Stimulated activated effector memory CD8-positive, alpha-beta T cell treated with anti-CD3 and anti-CD28 coated beads, Interleukin-12 subunit alpha, Interleukin-12 subunit beta, amount 100 ng/mL, for 72 hours (primary cell): ENCODE measurements at regions not wholly inside any gene's neighbourhood (a gene's known extent, or its start where the extent isn't known, plus 50 kb on each side); places are given as distances from the start of the nearest gene placed in this dataset.
"Not testable (repeated sequence)": the region's sequence is repeated elsewhere in the genome, so short reads cannot be mapped to it uniquely, and the experiment has no call there.

Source experiments
- ATAC-seq: fragments of 150-1000 bp; cut with Tn5 transposase; 2 replicates; pipeline ENCODE4 v1.10.0; 2021
- DNase-seq, 2 donors: peaks; one replicate each; pipeline ENCODE4 v3.0.0; 2021 to 2022; ENCODE audit warnings: low spot score in 2 of 2
- H3K27ac Mint-ChIP-seq: one replicate; pipeline ENCODE4 v1.8.0; 2022; ENCODE audit warnings: mild to moderate bottlenecking, mixed read lengths
- H3K36me3 Mint-ChIP-seq: one replicate; pipeline ENCODE4 v1.8.0; 2022; ENCODE audit warnings: mild to moderate bottlenecking, mixed read lengths
- H3K4me1 Mint-ChIP-seq: one replicate; pipeline ENCODE4 v1.8.0; 2022; ENCODE audit warnings: mixed read lengths
- H3K4me3 Mint-ChIP-seq: one replicate; pipeline ENCODE4 v1.8.0; 2022; ENCODE audit warnings: mild to moderate bottlenecking, mixed read lengths
- H3K9me3 Mint-ChIP-seq: one replicate; pipeline ENCODE4 v1.8.0; 2022; ENCODE audit warnings: mixed read lengths

- no peaks in the 10 kb centered on the region for H3K9me3 Mint-ChIP-seq
- DNase-seq (no peak), ATAC-seq (peak; percentile 34)
- H3K27ac Mint-ChIP-seq: no peak overlapping the region
- no peaks in the 10 kb centered on the region for H3K4me1 Mint-ChIP-seq
- H3K4me3 Mint-ChIP-seq: no peak overlapping the region
- H3K36me3 Mint-ChIP-seq: no peaks in the 10 kb centered on the region
Measured at GRCh38 chr15:20280933-20281463, 260.6 kb downstream of the GOLGA6L6 start.

GRCh38 chr15:20280141-20280932, 261.3 kb downstream of the GOLGA6L6 start:
- peak; percentile 29 for ATAC-seq
- not testable (repeated sequence) for H3K36me3 Mint-ChIP-seq, H3K27ac Mint-ChIP-seq, H3K9me3 Mint-ChIP-seq, DNase-seq, H3K4me3 Mint-ChIP-seq, H3K4me1 Mint-ChIP-seq

- H3K4me1 Mint-ChIP-seq, H3K36me3 Mint-ChIP-seq, ATAC-seq, H3K4me3 Mint-ChIP-seq, H3K27ac Mint-ChIP-seq, DNase-seq, H3K9me3 Mint-ChIP-seq: not testable (repeated sequence)
Measured at GRCh38 chr15:20279056-20279455, 262.5 kb downstream of the GOLGA6L6 start.

- H3K4me3 Mint-ChIP-seq, H3K4me1 Mint-ChIP-seq, ATAC-seq, H3K9me3 Mint-ChIP-seq, DNase-seq, H3K36me3 Mint-ChIP-seq, H3K27ac Mint-ChIP-seq: not testable (repeated sequence)
Measured at GRCh38 chr15:20278376-20278775, 263.2 kb downstream of the GOLGA6L6 start.

GRCh38 chr15:20277451-20277850, 264.1 kb downstream of the GOLGA6L6 start:
- H3K27ac Mint-ChIP-seq, H3K4me1 Mint-ChIP-seq, H3K36me3 Mint-ChIP-seq, H3K9me3 Mint-ChIP-seq, ATAC-seq, DNase-seq, H3K4me3 Mint-ChIP-seq: not testable (repeated sequence)

- ATAC-seq: peak; percentile 4
- not testable (repeated sequence) for DNase-seq
Measured at GRCh38 chr15:20276312-20277114, 265.1 kb downstream of the GOLGA6L6 start.

GRCh38 chr15:20275373-20275967, 266.1 kb downstream of the GOLGA6L6 start:
- not testable (repeated sequence) for H3K36me3 Mint-ChIP-seq, H3K4me1 Mint-ChIP-seq, H3K27ac Mint-ChIP-seq, DNase-seq, H3K9me3 Mint-ChIP-seq, ATAC-seq, H3K4me3 Mint-ChIP-seq

More at GRCh38 chr15:20276312-20277114, 265.1 kb downstream of the GOLGA6L6 start:
- not testable (repeated sequence) for H3K4me3 Mint-ChIP-seq, H3K36me3 Mint-ChIP-seq, H3K9me3 Mint-ChIP-seq, H3K27ac Mint-ChIP-seq, H3K4me1 Mint-ChIP-seq

GRCh38 chr15:20272422-20273184, 269.0 kb downstream of the GOLGA6L6 start:
- no peaks in the 10 kb centered on the region for H3K9me3 Mint-ChIP-seq
- H3K27ac Mint-ChIP-seq: no peak overlapping the region
- no peak for DNase-seq
- ATAC-seq: peak; percentile 20
- H3K4me1 Mint-ChIP-seq: no peaks in the 10 kb centered on the region
- no peaks in the 10 kb centered on the region for H3K36me3 Mint-ChIP-seq
- H3K4me3 Mint-ChIP-seq: no peak overlapping the region

GRCh38 chr15:20271647-20272046, 270.0 kb downstream of the GOLGA6L6 start:
- Mint-ChIP-seq H3K36me3 (no peaks in the 10 kb centered on the region), H3K4me3 (no peak overlapping the region), H3K4me1 (no peaks in the 10 kb centered on the region), H3K27ac (no peak overlapping the region), H3K9me3 (no peaks in the 10 kb centered on the region)
- ATAC-seq: no peak
- DNase-seq: no peak

- not testable (repeated sequence) for H3K4me1 Mint-ChIP-seq, H3K9me3 Mint-ChIP-seq, H3K27ac Mint-ChIP-seq, H3K4me3 Mint-ChIP-seq, H3K36me3 Mint-ChIP-seq, DNase-seq
- ATAC-seq: peak; percentile 14
Measured at GRCh38 chr15:20269956-20270355, 271.6 kb downstream of the GOLGA6L6 start.

- H3K4me1 Mint-ChIP-seq, H3K27ac Mint-ChIP-seq, H3K9me3 Mint-ChIP-seq, ATAC-seq, DNase-seq, H3K4me3 Mint-ChIP-seq, H3K36me3 Mint-ChIP-seq: not testable (repeated sequence)
Measured at GRCh38 chr15:20267996-20268395, 273.6 kb downstream of the GOLGA6L6 start.

GRCh38 chr15:20267051-20267730, 274.4 kb downstream of the GOLGA6L6 start:
- not testable (repeated sequence) for ATAC-seq, H3K27ac Mint-ChIP-seq, H3K36me3 Mint-ChIP-seq, H3K4me1 Mint-ChIP-seq, DNase-seq, H3K4me3 Mint-ChIP-seq, H3K9me3 Mint-ChIP-seq

GRCh38 chr15:20265710-20266109, 275.9 kb downstream of the GOLGA6L6 start:
- not testable (repeated sequence) for H3K9me3 Mint-ChIP-seq, H3K4me1 Mint-ChIP-seq, DNase-seq, ATAC-seq, H3K4me3 Mint-ChIP-seq, H3K36me3 Mint-ChIP-seq, H3K27ac Mint-ChIP-seq
